ENCODE measurements at regions not wholly inside any gene's neighbourhood (a gene's known extent, or its start where the extent isn't known, plus 50 kb on each side); places are given as distances from the start of the nearest gene placed in this dataset.

- TF ChIP-seq CTCF (IDR thresholded peaks at IDR 0.05 in 8 of 11, conservative IDR thresholded peaks at IDR 0.05 in 3 of 11), result no peak
- no peak for TF ChIP-seq POLR2A (IDR thresholded peaks at IDR 0.05)
- TF ChIP-seq POLR2AphosphoS5 (IDR thresholded peaks at IDR 0.05), result no peak
These were observed 595.9 kb downstream of the CENPC start for GRCh38 chr4:66949419-66949818.
